ENCODE measurements at regions not wholly inside any gene's neighbourhood (a gene's known extent, or its start where the extent isn't known, plus 50 kb on each side); places are given as distances from the start of the nearest gene placed in this dataset.

- TF ChIP-seq RELA (CRISPR knock-in tag; IDR thresholded peaks at IDR 0.05), result no peak
- peak; percentile 89 for TF ChIP-seq ARID5B (CRISPR knock-in tag; IDR thresholded peaks at IDR 0.05)
- no peak for TF ChIP-seq ZNF878 (CRISPR knock-in tag; IDR thresholded peaks at IDR 0.05)
- TF ChIP-seq MED13 (CRISPR knock-in tag; IDR thresholded peaks at IDR 0.05), result peak; percentile 60; the same call in 1 of the 2 replicates
- TF ChIP-seq, protein P1, sequence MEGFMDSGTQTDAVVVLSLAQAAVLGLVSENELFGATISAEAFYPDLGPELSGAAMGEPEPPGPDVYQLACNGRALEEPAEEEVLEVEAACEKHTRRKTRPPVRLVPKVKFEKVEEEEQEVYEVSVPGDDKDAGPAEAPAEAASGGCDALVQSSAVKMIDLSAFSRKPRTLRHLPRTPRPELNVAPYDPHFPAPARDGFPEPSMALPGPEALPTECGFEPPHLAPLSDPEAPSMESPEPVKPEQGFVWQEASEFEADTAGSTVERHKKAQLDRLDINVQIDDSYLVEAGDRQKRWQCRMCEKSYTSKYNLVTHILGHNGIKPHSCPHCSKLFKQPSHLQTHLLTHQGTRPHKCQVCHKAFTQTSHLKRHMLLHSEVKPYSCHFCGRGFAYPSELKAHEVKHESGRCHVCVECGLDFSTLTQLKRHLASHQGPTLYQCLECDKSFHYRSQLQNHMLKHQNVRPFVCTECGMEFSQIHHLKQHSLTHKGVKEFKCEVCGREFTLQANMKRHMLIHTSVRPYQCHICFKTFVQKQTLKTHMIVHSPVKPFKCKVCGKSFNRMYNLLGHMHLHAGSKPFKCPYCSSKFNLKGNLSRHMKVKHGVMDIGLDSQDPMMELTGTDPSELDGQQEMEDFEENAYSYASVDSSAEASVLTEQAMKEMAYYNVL (CRISPR knock-in tag; IDR thresholded peaks at IDR 0.05; ENCODE audit: borderline replicate concordance), result peak; percentile 82
- TF ChIP-seq, protein P2, sequence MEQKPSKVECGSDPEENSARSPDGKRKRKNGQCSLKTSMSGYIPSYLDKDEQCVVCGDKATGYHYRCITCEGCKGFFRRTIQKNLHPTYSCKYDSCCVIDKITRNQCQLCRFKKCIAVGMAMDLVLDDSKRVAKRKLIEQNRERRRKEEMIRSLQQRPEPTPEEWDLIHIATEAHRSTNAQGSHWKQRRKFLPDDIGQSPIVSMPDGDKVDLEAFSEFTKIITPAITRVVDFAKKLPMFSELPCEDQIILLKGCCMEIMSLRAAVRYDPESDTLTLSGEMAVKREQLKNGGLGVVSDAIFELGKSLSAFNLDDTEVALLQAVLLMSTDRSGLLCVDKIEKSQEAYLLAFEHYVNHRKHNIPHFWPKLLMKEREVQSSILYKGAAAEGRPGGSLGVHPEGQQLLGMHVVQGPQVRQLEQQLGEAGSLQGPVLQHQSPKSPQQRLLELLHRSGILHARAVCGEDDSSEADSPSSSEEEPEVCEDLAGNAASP (CRISPR knock-in tag; IDR thresholded peaks at IDR 0.05; ENCODE audit: borderline replicate concordance), result peak; percentile 85; the same call in 1 of the 2 replicates
- TF ChIP-seq GATAD2A (CRISPR knock-in tag; IDR thresholded peaks at IDR 0.05), result peak; percentile 84
- TF ChIP-seq FOXA3 (CRISPR knock-in tag; IDR thresholded peaks at IDR 0.05), result peak; percentile 78
- TF ChIP-seq, protein P3, sequence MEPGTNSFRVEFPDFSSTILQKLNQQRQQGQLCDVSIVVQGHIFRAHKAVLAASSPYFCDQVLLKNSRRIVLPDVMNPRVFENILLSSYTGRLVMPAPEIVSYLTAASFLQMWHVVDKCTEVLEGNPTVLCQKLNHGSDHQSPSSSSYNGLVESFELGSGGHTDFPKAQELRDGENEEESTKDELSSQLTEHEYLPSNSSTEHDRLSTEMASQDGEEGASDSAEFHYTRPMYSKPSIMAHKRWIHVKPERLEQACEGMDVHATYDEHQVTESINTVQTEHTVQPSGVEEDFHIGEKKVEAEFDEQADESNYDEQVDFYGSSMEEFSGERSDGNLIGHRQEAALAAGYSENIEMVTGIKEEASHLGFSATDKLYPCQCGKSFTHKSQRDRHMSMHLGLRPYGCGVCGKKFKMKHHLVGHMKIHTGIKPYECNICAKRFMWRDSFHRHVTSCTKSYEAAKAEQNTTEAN (CRISPR knock-in tag; conservative IDR thresholded peaks at IDR 0.05), result peak; percentile 47; the same call in 1 of the 2 replicates
- no peak for TF ChIP-seq ZNF160 (CRISPR knock-in tag; IDR thresholded peaks at IDR 0.05)
- TF ChIP-seq TGIF2 (CRISPR knock-in tag; IDR thresholded peaks at IDR 0.05), result peak; percentile 52; the same call in 1 of the 2 replicates
- peak; percentile 33 for TF ChIP-seq MED8 (CRISPR knock-in tag; IDR thresholded peaks at IDR 0.05; ENCODE audit: insufficient replicate concordance)
- no peak for TF ChIP-seq RFX5 (IDR thresholded peaks at IDR 0.05; ENCODE audit: low read depth, low read length)
- TF ChIP-seq REPIN1 (CRISPR knock-in tag; IDR thresholded peaks at IDR 0.05; ENCODE audit: borderline replicate concordance, low read depth), result peak; percentile 61; the same call in 1 of the 2 replicates
- TF ChIP-seq RFXANK (CRISPR knock-in tag; IDR thresholded peaks at IDR 0.05), result no peak
- peak; percentile 39; the same call in 1 of the 2 replicates for TF ChIP-seq KAT8 (CRISPR knock-in tag; IDR thresholded peaks at IDR 0.05)
- TF ChIP-seq NFYB (CRISPR knock-in tag; IDR thresholded peaks at IDR 0.05), result no peak
- TF ChIP-seq ZNF766 (CRISPR knock-in tag; IDR thresholded peaks at IDR 0.05; ENCODE audit: borderline replicate concordance), result peak; percentile 41; the same call in 1 of the 2 replicates
Measured at GRCh38 chr3:141431411-141432378, 55.1 kb upstream of the RASA2 start (continued).

All from HepG2 (cell line).